ENCODE measurements at regions not wholly inside any gene's neighbourhood (a gene's known extent, or its start where the extent isn't known, plus 50 kb on each side); places are given as distances from the start of the nearest gene placed in this dataset.

DNA sequence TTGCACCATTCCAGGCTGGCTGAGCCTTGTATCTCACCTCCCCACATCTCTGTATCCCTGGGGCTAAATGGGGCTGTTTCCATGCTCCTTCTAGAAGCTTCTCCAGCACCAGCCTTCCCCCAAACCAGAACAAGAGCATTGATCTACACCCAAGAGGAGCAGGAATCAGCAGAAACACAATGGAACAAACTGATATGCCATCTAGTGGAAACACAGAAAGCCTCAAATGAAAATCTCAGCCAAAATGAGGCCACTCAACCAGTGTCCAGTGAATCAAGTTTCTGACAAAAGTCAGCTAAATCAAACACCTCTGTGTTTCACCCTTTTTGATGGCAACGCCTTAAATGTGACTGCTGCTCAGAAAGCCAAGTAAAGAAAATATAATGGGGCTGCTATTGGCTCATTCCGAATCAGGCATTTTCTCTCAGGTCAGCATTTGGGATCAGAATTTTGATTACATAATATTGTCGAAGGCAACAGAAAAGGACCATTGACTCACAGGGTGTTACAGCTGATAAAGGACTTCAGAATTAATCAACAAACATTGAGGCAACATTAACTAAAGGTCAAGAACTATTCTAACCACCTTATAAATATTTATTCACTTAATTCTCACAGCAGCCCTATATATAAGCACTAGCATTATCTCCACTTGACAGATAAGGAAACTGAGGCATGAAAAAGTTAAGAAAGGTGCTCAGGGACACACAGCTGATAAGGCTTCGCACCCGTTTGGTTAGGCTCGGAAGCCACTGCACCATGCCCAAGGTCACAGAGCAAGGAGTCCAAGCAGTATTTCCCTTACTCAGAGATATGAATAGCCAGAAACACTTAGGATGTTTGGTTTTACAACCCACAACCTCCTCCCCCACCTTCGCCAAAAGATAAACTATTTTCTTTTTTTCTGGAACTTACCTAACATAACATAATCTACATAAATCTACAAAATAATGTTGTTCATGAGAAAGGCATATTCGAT lies 85.8 kb upstream of the KCNJ15 start:
- Mint-ChIP-seq H3K27ac (no peak overlapping the region), H3K4me1 (ENCODE audit: low read depth) (no peaks in the 10 kb centered on the region), H3K36me3 (ENCODE audit: low read depth) (no peaks in the 10 kb centered on the region), H3K9me3 (no peaks in the 10 kb centered on the region), H3K4me3 (no peak overlapping the region), H3K27me3 (no peaks in the 10 kb centered on the region)
- ATAC-seq (ENCODE audit: poor library complexity): no peak
- H3K27ac ChIP-seq (ENCODE audit: low read depth in 1 of 2, low read length in 2 of 2): no peak overlapping the region
- TF ChIP-seq, protein P1, sequence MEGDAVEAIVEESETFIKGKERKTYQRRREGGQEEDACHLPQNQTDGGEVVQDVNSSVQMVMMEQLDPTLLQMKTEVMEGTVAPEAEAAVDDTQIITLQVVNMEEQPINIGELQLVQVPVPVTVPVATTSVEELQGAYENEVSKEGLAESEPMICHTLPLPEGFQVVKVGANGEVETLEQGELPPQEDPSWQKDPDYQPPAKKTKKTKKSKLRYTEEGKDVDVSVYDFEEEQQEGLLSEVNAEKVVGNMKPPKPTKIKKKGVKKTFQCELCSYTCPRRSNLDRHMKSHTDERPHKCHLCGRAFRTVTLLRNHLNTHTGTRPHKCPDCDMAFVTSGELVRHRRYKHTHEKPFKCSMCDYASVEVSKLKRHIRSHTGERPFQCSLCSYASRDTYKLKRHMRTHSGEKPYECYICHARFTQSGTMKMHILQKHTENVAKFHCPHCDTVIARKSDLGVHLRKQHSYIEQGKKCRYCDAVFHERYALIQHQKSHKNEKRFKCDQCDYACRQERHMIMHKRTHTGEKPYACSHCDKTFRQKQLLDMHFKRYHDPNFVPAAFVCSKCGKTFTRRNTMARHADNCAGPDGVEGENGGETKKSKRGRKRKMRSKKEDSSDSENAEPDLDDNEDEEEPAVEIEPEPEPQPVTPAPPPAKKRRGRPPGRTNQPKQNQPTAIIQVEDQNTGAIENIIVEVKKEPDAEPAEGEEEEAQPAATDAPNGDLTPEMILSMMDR (IDR thresholded peaks at IDR 0.05): no peak
- H3K4me1 ChIP-seq (ENCODE audit: insufficient read depth, low read length): no peaks in the 10 kb centered on the region
- DNase-seq: no peak
- POLR2A ChIA-PET: no interaction called here
- no peaks in the 10 kb centered on the region for H3K9me3 ChIP-seq (ENCODE audit: control insufficient read depth in 1 of 2, insufficient read depth in 1 of 2, low read length in 2 of 2)
- intact Hi-C loops (cut with DNase I, micrococcal nuclease): no loop called here
- CTCF ChIA-PET: no interaction called here
- H3K4me3 ChIP-seq (ENCODE audit: low read length): no peak overlapping the region
- no peaks in the 10 kb centered on the region for H3K36me3 ChIP-seq (ENCODE audit: insufficient read depth, low read length)
- peaks cover 0 to 2% of the 10 kb centered on the region in 2 experiments for H3K27me3 ChIP-seq (ENCODE audit: control insufficient read depth in 1 of 2, insufficient read depth in 2 of 2, low read length in 2 of 2)

DNA sequence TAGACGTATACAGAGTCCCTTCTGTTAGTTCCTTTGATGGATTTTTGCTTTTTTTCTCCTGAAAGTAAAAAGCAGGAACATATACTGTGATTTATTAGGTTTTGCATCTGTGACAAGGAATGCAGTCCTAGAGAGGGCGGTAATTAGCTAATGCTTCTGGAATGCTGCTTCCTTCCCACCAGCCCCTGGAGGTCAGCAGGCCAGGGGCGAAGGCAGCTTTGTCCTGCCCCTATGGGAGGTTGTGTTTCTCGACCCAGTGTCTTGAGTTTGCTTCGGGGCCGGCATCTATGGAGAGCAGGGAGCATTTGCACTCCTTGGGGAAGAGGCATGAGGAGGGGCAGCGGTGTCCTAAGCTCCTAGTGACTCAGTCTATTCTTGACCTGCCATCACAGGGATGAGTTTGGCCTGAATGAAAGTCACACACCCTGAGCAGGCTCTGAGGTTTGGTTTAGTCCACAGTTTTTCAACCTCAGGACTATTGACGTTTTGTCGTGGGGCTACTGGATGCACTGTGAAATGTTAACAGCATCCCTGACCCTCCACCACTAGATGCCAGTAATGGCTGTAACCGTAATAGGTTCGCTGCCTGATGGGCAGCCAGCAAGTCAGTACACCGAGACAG lies 85.0 kb upstream of the KCNJ15 start:
- no peaks in the 10 kb centered on the region for H3K4me1 Mint-ChIP-seq (ENCODE audit: low read depth)
- Histone ChIP-seq H3K27me3 (ENCODE audit: control insufficient read depth in 1 of 2, insufficient read depth in 2 of 2, low read length in 2 of 2) (peaks cover 0 to 2% of the 10 kb centered on the region in 2 experiments), H3K9me3 (ENCODE audit: control insufficient read depth in 1 of 2, insufficient read depth in 1 of 2, low read length in 2 of 2) (no peaks in the 10 kb centered on the region), H3K27ac (ENCODE audit: low read depth in 1 of 2, low read length in 2 of 2) (no peak overlapping the region), H3K36me3 (ENCODE audit: insufficient read depth, low read length) (no peaks in the 10 kb centered on the region), H3K4me1 (ENCODE audit: insufficient read depth, low read length) (no peaks in the 10 kb centered on the region), H3K4me3 (ENCODE audit: low read length) (no peak overlapping the region)
- H3K36me3 Mint-ChIP-seq (ENCODE audit: low read depth): no peaks in the 10 kb centered on the region
- CTCF ChIA-PET: no interaction called here
- ATAC-seq (ENCODE audit: poor library complexity): no peak
- TF ChIP-seq, protein P1 (IDR thresholded peaks at IDR 0.05): no peak
- intact Hi-C loops (cut with DNase I, micrococcal nuclease): no loop called here
- H3K4me3 Mint-ChIP-seq: no peak overlapping the region
- DNase-seq: no peak
- POLR2A ChIA-PET: no interaction called here
- no peak overlapping the region for H3K27ac Mint-ChIP-seq
- no peaks in the 10 kb centered on the region for H3K9me3 Mint-ChIP-seq
- H3K27me3 Mint-ChIP-seq: no peaks in the 10 kb centered on the region

DNA sequence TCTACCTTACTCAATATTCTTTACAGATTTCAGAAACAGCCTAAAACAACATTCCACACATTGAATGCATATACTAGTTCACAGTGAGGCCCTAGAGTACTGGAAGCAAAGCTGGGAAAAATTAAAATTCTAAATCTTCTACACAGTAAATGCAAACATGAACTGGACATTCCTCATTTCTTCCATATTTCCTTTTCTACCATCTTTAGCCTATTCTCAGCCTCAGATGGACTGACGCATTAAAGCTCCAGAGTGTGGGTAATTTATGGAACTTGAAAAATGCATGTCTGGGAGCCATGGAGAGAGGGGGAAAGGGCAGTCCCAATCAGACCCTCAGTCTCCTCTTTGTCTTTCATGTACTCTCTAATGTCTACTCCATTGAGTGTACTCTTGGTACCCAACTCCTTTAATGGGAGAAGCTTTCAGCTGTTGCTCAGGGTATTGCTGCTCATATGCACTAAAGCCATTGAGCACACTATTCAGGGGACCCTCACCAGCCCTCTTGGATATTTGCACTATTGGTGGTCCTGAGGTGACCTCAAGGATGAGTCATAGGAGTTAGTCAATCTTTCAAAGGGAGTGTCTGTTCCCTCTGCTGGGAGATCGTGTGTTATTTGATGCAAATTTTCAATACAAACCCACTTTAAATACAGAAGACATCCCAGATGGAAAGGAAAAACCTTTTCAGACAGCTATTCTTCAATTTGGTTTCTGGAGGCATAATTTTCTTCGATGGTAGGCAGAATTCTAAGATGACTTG lies 83.3 kb upstream of the KCNJ15 start:
- no peak overlapping the region for H3K4me3 Mint-ChIP-seq
- CTCF ChIA-PET: no interaction called here
- no peaks in the 10 kb centered on the region for H3K9me3 Mint-ChIP-seq

More for the DNA sequence above, 83.3 kb upstream of the KCNJ15 start:
- Histone ChIP-seq H3K9me3 (ENCODE audit: control insufficient read depth in 1 of 2, insufficient read depth in 1 of 2, low read length in 2 of 2) (no peaks in the 10 kb centered on the region), H3K4me1 (ENCODE audit: insufficient read depth, low read length) (no peaks in the 10 kb centered on the region), H3K36me3 (ENCODE audit: insufficient read depth, low read length) (no peaks in the 10 kb centered on the region), H3K27me3 (ENCODE audit: control insufficient read depth in 1 of 2, insufficient read depth in 2 of 2, low read length in 2 of 2) (peaks cover 0 to 2% of the 10 kb centered on the region in 2 experiments), H3K27ac (ENCODE audit: low read depth in 1 of 2, low read length in 2 of 2) (no peak overlapping the region), H3K4me3 (ENCODE audit: low read length) (no peak overlapping the region)
- H3K4me1 Mint-ChIP-seq (ENCODE audit: low read depth): no peaks in the 10 kb centered on the region
- no peaks in the 10 kb centered on the region for H3K36me3 Mint-ChIP-seq (ENCODE audit: low read depth)
- POLR2A ChIA-PET: no interaction called here
- TF ChIP-seq, protein P1 (IDR thresholded peaks at IDR 0.05): no peak
- H3K27me3 Mint-ChIP-seq: no peaks in the 10 kb centered on the region
- no peak for ATAC-seq (ENCODE audit: poor library complexity)
- H3K27ac Mint-ChIP-seq: no peak overlapping the region
- DNase-seq: no peak
- intact Hi-C loops (cut with DNase I, micrococcal nuclease): no loop called here

Data from CD4-positive, alpha-beta T cell (primary cell).